Stimulated activated CD4-positive, alpha-beta T cell treated with anti-CD3 and anti-CD28 coated beads, Interleukin-1b, Interleukin-23, amount 100 ng/mL, for 1 hour (primary cell): ENCODE measurements at regions not wholly inside any gene's neighbourhood (a gene's known extent, or its start where the extent isn't known, plus 50 kb on each side); places are given as distances from the start of the nearest gene placed in this dataset.

Experiments
- DNase-seq, 2 donors: peaks; one replicate each; pipeline ENCODE4 v3.0.0-alpha.2; 2020; ENCODE audit warnings: low read depth in 2 of 2

GRCh38 chr7:22563032-22563501, 63.1 kb upstream of the STEAP1B start:
- DNase-seq, result no peak

GRCh38 chr7:22561895-22562593, 62.1 kb upstream of the STEAP1B start:
- DNase-seq, result no peak

DNA sequence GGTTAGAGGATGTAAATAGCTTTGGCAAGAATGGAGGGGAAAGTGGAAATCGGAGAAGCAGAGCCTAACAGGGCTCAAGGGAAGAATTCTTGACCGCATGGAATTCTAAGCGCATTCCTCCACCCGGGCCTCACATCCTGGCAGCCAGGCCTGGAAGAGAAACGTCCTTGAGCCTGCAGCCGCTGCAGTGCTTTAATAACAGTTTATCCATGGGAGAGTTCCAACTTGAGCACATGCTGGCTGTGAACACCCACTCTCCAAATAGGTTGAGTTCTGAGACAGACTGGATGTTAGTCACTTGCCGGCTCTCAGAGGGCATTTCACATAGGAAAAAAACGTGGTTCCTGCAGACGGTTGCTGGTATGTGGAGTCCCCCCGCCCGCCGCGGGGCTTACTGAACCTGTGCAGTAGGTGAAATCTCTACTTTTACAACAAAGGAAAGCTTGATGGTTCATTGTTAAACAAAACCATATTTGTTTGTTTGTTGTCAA, 61.4 kb upstream of the STEAP1B start:
- no peak for DNase-seq

DNA sequence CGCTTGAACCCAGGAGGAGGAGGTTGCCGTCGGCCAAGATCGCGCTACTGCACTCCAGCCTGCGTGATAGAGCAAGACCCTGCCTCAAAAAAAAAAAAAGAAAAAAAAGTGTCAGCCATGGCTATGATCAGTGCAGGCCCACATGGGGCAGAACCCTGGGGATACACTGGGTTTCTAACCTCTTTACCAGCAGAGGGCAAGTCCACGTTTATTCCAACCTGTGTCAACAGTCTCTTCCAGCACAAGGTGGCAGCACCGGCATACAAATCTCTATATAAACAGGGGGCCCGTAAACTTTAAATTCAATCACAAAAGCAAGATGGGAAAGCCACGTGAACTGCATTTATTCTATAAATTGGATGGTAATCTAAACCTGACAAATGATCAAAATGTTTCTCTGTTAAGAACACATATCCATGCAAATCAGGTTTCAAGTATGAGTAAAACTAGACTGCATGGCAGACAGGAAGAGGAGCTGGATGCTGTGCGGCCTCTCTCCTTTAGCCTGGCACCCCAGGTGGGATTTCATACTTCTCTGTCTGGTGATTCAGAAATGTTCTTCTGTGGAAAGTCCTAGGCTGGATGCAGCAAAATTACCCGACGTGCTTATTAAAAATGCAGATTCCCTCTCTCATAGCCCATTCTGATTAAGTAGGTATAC, 60.0 kb upstream of the STEAP1B start:
- DNase-seq, result peak in 1 of 2 donors; percentile 39

GRCh38 chr7:22557167-22557566, 57.2 kb upstream of the STEAP1B start:
- no peak for DNase-seq

DNA sequence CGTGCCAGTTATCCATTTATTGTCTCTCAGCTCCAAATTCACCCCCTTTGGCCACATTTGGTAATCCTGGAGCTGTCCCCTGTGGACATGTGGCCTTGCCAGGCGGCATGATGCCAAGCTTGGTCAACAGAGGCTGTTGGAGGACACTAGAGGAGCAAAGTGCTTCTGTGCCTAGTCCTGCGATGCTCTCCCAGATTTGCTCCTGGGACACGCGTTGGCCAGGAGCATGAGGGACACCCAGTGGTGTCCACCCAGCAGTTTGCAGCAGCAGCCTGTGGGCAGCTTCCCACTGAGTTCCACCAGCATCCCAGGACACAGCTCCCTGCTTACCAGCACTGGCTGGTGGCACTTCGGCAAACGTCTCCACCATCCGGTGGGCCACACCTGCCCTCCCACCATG, 55.5 kb upstream of the STEAP1B start:
- DNase-seq, result no peak

DNA sequence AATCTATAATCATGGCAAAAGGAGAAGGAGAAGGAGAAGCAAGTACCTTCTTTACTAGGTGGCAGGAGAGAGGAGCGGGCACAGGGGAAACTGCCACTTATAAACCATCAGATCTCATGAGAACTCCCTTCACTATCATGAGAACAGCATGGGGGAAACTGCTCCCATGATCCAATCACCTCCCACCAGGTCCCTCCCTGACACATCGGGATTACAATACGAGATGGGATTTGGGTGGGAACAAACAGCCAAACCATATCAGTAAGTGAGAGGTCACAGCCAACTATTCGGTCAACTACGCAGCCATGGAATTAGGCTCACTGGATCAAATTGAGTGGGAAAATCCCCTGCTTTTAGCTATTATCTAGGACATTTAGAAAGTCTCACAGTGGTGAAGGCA, 54.2 kb upstream of the STEAP1B start:
- DNase-seq, result no peak

GRCh38 chr7:22551768-22552513, 52.0 kb upstream of the STEAP1B start:
- DNase-seq, result no peak

DNA sequence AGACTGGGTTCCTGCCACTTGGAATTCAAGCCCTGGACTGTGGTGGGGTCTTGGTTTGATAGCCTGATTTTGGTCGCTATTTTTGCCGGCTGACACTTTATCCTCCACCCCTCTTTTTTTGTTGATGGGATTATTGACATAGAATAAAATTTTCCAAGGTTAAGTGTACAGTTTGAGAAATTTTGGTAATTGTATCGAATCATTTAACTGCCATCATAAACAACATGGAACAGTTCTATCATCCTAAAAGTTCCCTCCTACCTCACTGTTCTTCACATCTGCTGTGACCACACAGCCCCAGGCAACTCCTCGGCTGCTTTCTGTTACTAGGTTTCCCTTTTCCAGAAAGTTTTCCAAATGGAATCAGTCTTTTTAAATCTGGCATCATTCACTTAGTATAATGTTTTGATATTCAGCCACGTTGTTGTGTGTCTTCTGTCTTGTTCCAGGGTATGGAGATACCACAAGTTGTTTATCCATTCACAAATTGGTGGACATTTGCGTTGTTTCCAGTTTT, 50.6 kb upstream of the STEAP1B start:
- no peak for DNase-seq

GRCh38 chr7:22549667-22550513, 49.9 kb upstream of the STEAP1B start:
- DNase-seq, result no peak
